Left lung (tissue), 4 donors: ENCODE measurements at regions not wholly inside any gene's neighbourhood (a gene's known extent, or its start where the extent isn't known, plus 50 kb on each side); places are given as distances from the start of the nearest gene placed in this dataset.

ENCODE experiments used
- ATAC-seq: fragments of 200-7000 bp; cut with Tn5 transposase; one replicate; pipeline ENCODE4 v1.9.1; 2020; ENCODE audit warnings: moderate library complexity
- DNase-seq, 4 donors: peaks; one replicate each; pipeline ENCODE4 v3.0.0-alpha.2; 2013 to 2020
- H3K27ac ChIP-seq, 2 donors: fragments of 200-600 bp; sonication (generic) in 1 of 2; one replicate each; pipeline versions ENCODE4 v1.5.0 to v1.8.0; 2020 to 2021
- H3K27me3 ChIP-seq, 2 donors: fragments of 200-600 bp; sonication (generic) in 1 of 2; one replicate each; pipeline versions ENCODE4 v1.5.0 to v1.8.0; 2020 to 2021
- H3K36me3 ChIP-seq, 2 donors: fragments of 200-600 bp; sonication (generic) in 1 of 2; one replicate each; pipeline versions ENCODE4 v1.5.0 to v1.8.0; 2020 to 2021
- H3K4me1 ChIP-seq, 2 donors: fragments of 200-600 bp; one replicate each; pipeline ENCODE4 v1.8.0; 2021
- H3K4me3 ChIP-seq, 2 donors: fragments of 200-600 bp; sonication (generic) in 1 of 2; one replicate each; pipeline versions ENCODE4 v1.5.0 to v1.8.0; 2020 to 2021; ENCODE audit warnings: mild to moderate bottlenecking in 1 of 2
- H3K9me3 ChIP-seq, 2 donors: fragments of 200-600 bp; sonication (generic) in 1 of 2; one replicate each; pipeline versions ENCODE4 v1.5.0 to v1.8.0; 2020 to 2021
- intact Hi-C, 2 donors: fragments of 100-400 bp; cut with DNase I; formaldehyde crosslinking; loops; one replicate each; pipeline versions ENCODE4 v1.11.2 to v1.14.2; 2022
- TF ChIP-seq, protein P1 (sequence below), 2 donors: fragments of 200-600 bp; sonication (generic) in 1 of 2; IDR thresholded peaks; one replicate each; pipeline versions ENCODE4 v1.5.0 to v1.8.0; 2021; ENCODE audit warnings: antibody characterized with exemption in 2 of 2
- donor health status: DM: no; HTN: yes; CAD: no.
- donor health status: DM: no; HTN: no; CAD: no.

DNA sequence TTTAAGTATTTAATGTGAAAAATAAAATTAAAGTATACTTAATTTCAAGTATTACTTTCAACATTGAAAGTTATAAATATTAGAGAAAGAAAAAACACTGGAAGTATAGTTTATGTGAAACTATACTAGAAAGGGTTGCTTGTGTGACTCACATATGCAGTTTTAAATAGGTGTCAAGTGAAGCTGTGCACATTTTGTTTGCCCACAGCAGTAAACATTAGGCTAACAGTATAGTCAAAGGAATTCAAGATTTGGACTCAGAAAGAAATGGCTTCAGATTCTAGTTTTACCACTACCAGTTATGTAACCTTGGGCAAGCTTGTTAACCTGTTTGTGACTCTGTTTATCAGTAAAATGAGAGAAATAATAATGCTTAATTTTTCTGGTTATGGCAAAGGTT, 148.2 kb downstream of the FAM47B start:
- TF ChIP-seq, protein P1, sequence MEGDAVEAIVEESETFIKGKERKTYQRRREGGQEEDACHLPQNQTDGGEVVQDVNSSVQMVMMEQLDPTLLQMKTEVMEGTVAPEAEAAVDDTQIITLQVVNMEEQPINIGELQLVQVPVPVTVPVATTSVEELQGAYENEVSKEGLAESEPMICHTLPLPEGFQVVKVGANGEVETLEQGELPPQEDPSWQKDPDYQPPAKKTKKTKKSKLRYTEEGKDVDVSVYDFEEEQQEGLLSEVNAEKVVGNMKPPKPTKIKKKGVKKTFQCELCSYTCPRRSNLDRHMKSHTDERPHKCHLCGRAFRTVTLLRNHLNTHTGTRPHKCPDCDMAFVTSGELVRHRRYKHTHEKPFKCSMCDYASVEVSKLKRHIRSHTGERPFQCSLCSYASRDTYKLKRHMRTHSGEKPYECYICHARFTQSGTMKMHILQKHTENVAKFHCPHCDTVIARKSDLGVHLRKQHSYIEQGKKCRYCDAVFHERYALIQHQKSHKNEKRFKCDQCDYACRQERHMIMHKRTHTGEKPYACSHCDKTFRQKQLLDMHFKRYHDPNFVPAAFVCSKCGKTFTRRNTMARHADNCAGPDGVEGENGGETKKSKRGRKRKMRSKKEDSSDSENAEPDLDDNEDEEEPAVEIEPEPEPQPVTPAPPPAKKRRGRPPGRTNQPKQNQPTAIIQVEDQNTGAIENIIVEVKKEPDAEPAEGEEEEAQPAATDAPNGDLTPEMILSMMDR (IDR thresholded peaks at IDR 0.05): no peak
- Histone ChIP-seq H3K27ac (no peak overlapping the region), H3K9me3 (peaks cover 0 to 3% of the 10 kb centered on the region in 2 donors), H3K4me3 (no peak overlapping the region), H3K36me3 (no peaks in the 10 kb centered on the region), H3K4me1 (no peaks in the 10 kb centered on the region), H3K27me3 (no peaks in the 10 kb centered on the region)
- intact Hi-C loops: no loop called here
- DNase-seq: peak in 2 of 4 donors; percentile 27 to 35
- no peak for ATAC-seq

DNA sequence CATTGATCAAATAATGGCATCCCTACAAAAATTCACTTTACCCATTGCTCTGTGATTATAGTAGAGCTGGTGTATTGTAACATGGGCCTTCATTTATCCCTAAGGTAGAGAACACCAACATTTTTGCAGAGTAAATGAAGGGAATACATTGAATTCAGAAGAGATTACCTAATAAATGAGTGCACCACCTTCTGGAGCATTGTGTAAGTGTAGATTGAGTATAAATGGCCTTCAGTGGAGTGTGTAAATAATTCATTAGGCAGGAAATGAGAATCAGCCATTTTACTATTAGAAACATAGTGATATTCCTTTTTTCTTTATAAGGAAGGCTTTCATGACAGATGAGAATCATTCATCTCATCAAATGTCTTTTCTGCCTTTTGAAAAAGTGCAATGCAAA, 155.8 kb downstream of the FAM47B start:
- ATAC-seq (no peak), DNase-seq (no peak)
- intact Hi-C loops: no loop called here
- no peaks in the 10 kb centered on the region for H3K4me1 ChIP-seq
- no peak overlapping the region for H3K4me3 ChIP-seq
- TF ChIP-seq, protein P1 (IDR thresholded peaks at IDR 0.05): no peak
- H3K27ac ChIP-seq: no peak overlapping the region
- no peaks in the 10 kb centered on the region for H3K9me3 ChIP-seq
- H3K27me3 ChIP-seq: no peaks in the 10 kb centered on the region
- no peaks in the 10 kb centered on the region for H3K36me3 ChIP-seq

DNA sequence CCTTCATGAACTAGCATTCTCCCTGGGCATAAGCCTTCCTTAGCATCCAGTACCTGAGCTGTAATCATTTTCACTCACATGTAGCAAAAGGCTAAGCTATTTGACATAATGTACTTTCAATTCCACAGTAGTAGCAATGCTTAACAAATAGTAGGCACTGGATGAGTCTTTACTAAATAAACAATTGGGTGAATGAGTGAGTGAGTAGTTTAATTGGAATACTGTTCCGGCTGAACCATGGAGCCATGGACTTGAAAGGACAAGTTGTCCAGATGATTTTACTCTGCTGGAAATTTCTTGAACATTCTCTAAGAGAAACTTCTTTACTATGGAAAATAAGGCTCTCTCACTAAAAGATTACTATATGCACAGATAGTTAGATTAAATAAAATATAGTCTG, 159.3 kb downstream of the FAM47B start:
- Histone ChIP-seq H3K9me3 (no peaks in the 10 kb centered on the region), H3K27ac (no peak overlapping the region), H3K36me3 (no peaks in the 10 kb centered on the region), H3K4me3 (no peak overlapping the region), H3K27me3 (no peaks in the 10 kb centered on the region), H3K4me1 (no peaks in the 10 kb centered on the region)
- no peak for ATAC-seq
- TF ChIP-seq, protein P1 (IDR thresholded peaks at IDR 0.05): no peak
- DNase-seq: no peak
- intact Hi-C loops: no loop called here

DNA sequence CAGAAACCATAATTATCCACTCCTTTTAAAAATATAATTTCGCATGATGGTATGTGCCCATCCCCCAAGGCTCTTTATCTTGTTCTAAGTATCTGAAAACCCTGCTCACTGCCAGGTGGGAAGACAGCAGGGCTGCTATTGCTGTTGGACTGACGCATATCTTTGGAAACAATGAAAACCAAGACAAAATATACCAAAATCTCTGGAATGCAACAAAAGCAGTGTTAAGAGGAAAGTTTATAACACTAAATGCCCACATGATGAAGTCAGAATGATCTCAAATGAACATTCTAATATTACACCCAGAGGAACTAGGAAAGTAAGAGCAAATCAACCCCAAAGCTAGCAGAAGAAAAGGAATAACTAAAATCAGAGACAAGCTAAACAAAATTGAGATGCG, 162.0 kb downstream of the FAM47B start:
- DNase-seq (no peak), ATAC-seq (no peak)
- intact Hi-C loops: no loop called here
- no peaks in the 10 kb centered on the region for H3K36me3 ChIP-seq
- no peak overlapping the region for H3K4me3 ChIP-seq
- no peaks in the 10 kb centered on the region for H3K27me3 ChIP-seq
- no peaks in the 10 kb centered on the region for H3K4me1 ChIP-seq
- TF ChIP-seq, protein P1 (IDR thresholded peaks at IDR 0.05): no peak
- H3K9me3 ChIP-seq: no peaks in the 10 kb centered on the region
- no peak overlapping the region for H3K27ac ChIP-seq

DNA sequence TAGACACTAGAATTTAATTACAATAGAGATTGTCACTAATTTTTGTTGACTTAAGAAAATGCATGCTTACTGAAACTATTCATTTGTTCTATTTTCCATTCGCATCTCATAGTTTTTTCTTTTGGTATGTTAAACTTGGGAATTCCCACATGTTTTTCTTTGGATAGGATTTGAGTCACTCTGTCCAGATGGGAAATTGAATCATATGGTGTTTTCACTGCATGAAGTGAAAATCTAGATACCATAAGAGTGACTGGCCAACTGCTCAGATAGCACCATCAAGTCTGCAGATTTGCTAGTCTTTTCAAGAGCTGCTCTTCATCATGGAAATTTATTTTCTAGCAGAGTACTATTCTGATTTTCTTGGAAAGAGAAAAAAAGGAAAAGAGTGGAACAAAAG, 172.6 kb downstream of the FAM47B start:
- H3K27ac ChIP-seq: no peak overlapping the region
- no peaks in the 10 kb centered on the region for H3K4me1 ChIP-seq
- ATAC-seq (no peak), DNase-seq (no peak)
- no peaks in the 10 kb centered on the region for H3K9me3 ChIP-seq
- TF ChIP-seq, protein P1 (IDR thresholded peaks at IDR 0.05): no peak
- no peaks in the 10 kb centered on the region for H3K36me3 ChIP-seq
- H3K4me3 ChIP-seq: no peak overlapping the region
- H3K27me3 ChIP-seq: no peaks in the 10 kb centered on the region
- intact Hi-C loops: no loop called here
